ENCODE measurements at regions not wholly inside any gene's neighbourhood (a gene's known extent, or its start where the extent isn't known, plus 50 kb on each side); places are given as distances from the start of the nearest gene placed in this dataset.

DNA sequence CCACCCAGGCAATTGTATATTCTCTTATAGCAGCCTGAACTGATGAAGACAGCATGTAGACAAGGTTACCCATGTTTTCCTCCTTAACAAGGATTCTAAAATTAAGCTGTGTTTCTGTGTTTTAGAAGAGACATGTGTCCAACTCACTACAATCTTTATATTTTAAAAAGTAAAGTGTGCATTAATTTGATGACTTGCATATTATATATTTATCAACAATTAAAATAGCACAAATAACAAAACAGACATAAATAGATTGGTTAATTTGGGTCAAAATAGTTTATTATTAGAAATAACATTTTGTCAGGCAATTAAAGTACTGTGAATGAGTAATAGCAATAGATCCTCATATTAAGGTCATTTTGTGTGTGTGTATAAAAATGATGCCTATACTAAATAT, 357.1 kb downstream of the PDGFC start:
- Histone ChIP-seq H3K36me3 (ENCODE audit: insufficient read depth, low read length) (no peaks in the 10 kb centered on the region), H3K27ac (ENCODE audit: low read depth, low read length, poor library complexity, severe bottlenecking) (no peak overlapping the region), H3K4me3 (ENCODE audit: low read depth, low read length, poor library complexity, severe bottlenecking) (no peak overlapping the region), H3K4me2 (ENCODE audit: low read length) (no peak overlapping the region), H3K79me2 (ENCODE audit: insufficient read depth, low read depth, low read length) (no peaks in the 10 kb centered on the region), H3K4me1 (ENCODE audit: insufficient read depth, low read length, poor library complexity, severe bottlenecking) (no peaks in the 10 kb centered on the region), H3K9me2 (ENCODE audit: insufficient read depth, low read length) (no peaks in the 10 kb centered on the region), H4K20me1 (ENCODE audit: insufficient read depth, low read length) (no peaks in the 10 kb centered on the region), H2AFZ (ENCODE audit: low read length) (no peak overlapping the region), H3K9me3 (ENCODE audit: low read length) (no peaks in the 10 kb centered on the region)
- BruUV-seq (replicated peaks) = no TSS peak
- CTCF ChIA-PET (ENCODE audit: unreplicated experiment) = no interaction called here
- intact Hi-C loops (cut with micrococcal nuclease; ENCODE audit: unreplicated experiment) = no loop called here
- TF ChIP-seq, protein P1, sequence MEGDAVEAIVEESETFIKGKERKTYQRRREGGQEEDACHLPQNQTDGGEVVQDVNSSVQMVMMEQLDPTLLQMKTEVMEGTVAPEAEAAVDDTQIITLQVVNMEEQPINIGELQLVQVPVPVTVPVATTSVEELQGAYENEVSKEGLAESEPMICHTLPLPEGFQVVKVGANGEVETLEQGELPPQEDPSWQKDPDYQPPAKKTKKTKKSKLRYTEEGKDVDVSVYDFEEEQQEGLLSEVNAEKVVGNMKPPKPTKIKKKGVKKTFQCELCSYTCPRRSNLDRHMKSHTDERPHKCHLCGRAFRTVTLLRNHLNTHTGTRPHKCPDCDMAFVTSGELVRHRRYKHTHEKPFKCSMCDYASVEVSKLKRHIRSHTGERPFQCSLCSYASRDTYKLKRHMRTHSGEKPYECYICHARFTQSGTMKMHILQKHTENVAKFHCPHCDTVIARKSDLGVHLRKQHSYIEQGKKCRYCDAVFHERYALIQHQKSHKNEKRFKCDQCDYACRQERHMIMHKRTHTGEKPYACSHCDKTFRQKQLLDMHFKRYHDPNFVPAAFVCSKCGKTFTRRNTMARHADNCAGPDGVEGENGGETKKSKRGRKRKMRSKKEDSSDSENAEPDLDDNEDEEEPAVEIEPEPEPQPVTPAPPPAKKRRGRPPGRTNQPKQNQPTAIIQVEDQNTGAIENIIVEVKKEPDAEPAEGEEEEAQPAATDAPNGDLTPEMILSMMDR (conservative IDR thresholded peaks at IDR 0.05; ENCODE audit: low read length) = no peak
- TF ChIP-seq EZH2phosphoT487 (IDR thresholded peaks at IDR 0.05; ENCODE audit: borderline replicate concordance, low read depth, low read length) = no peak
- DNase-seq (ENCODE audit: low spot score) = no peak
- POLR2A ChIA-PET = no interaction called here

DNA sequence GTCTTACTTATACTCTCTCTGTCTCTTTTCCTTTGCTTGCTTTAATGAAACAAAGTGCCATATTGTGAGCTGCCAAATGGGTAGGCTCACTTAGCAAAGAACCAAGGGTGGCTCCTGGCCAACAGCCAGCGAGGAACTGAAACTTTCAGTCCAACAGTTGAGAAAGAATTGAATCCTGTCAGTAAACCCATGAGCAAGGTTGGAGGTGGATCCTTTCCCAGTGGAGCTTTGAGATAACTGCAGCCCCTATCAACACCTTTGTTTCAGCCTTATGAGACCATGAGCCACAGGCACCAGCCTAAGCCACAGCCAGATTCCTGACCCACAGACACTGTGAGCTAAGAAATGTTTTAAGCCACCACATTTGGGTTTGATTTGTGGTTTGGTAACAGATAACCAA, 362.2 kb downstream of the PDGFC start:
- no peak overlapping the region for H3K4me3 ChIP-seq (ENCODE audit: low read depth, low read length, poor library complexity, severe bottlenecking)
- CTCF ChIA-PET (ENCODE audit: unreplicated experiment) = no interaction called here
- intact Hi-C loops (cut with micrococcal nuclease; ENCODE audit: unreplicated experiment) = no loop called here

DNA sequence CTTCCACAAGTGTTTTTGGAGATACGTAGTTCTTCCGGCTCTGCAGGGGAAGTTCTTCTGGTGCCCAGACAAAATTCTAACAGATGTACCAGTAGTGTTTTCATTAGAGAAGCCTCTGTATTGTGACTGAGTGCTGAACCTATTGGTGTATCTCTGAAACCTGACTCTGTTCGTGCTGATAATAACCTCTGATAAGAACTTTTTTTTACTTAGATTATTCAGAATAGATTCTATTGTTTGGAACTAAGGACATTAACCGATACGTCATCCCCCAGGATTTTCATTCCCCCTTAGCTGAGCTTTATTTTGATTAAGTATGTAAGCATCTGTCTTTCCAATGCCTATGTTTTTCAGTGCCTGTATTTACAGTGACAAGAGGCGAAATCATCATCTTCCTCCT, 362.9 kb downstream of the PDGFC start:
- Histone ChIP-seq H2AFZ (ENCODE audit: low read length) (no peak overlapping the region), H4K20me1 (ENCODE audit: insufficient read depth, low read length) (no peaks in the 10 kb centered on the region), H3K9me2 (ENCODE audit: insufficient read depth, low read length) (no peaks in the 10 kb centered on the region), H3K79me2 (ENCODE audit: insufficient read depth, low read depth, low read length) (no peaks in the 10 kb centered on the region), H3K4me2 (ENCODE audit: low read length) (no peak overlapping the region), H3K9me3 (ENCODE audit: low read length) (no peaks in the 10 kb centered on the region), H3K36me3 (ENCODE audit: insufficient read depth, low read length) (no peaks in the 10 kb centered on the region), H3K4me3 (ENCODE audit: low read depth, low read length, poor library complexity, severe bottlenecking) (no peak overlapping the region), H3K4me1 (ENCODE audit: insufficient read depth, low read length, poor library complexity, severe bottlenecking) (no peaks in the 10 kb centered on the region), H3K27ac (ENCODE audit: low read depth, low read length, poor library complexity, severe bottlenecking) (no peak overlapping the region)
- POLR2A ChIA-PET = no interaction called here
- no TSS peak for BruUV-seq (replicated peaks)
- intact Hi-C loops (cut with micrococcal nuclease; ENCODE audit: unreplicated experiment) = no loop called here
- CTCF ChIA-PET (ENCODE audit: unreplicated experiment) = no interaction called here
- TF ChIP-seq, protein P1 (conservative IDR thresholded peaks at IDR 0.05; ENCODE audit: low read length) = no peak
- TF ChIP-seq EZH2phosphoT487 (IDR thresholded peaks at IDR 0.05; ENCODE audit: borderline replicate concordance, low read depth, low read length) = no peak
- DNase-seq (ENCODE audit: low spot score) = no peak

More for the DNA sequence above, 362.2 kb downstream of the PDGFC start:
- Histone ChIP-seq H3K4me2 (ENCODE audit: low read length) (no peak overlapping the region), H3K79me2 (ENCODE audit: insufficient read depth, low read depth, low read length) (no peaks in the 10 kb centered on the region), H3K4me1 (ENCODE audit: insufficient read depth, low read length, poor library complexity, severe bottlenecking) (no peaks in the 10 kb centered on the region), H3K9me3 (ENCODE audit: low read length) (no peaks in the 10 kb centered on the region), H2AFZ (ENCODE audit: low read length) (no peak overlapping the region), H3K9me2 (ENCODE audit: insufficient read depth, low read length) (no peaks in the 10 kb centered on the region), H4K20me1 (ENCODE audit: insufficient read depth, low read length) (no peaks in the 10 kb centered on the region), H3K36me3 (ENCODE audit: insufficient read depth, low read length) (no peaks in the 10 kb centered on the region), H3K27ac (ENCODE audit: low read depth, low read length, poor library complexity, severe bottlenecking) (no peak overlapping the region)
- POLR2A ChIA-PET = no interaction called here
- BruUV-seq (replicated peaks) = no TSS peak
- no peak for TF ChIP-seq EZH2phosphoT487 (IDR thresholded peaks at IDR 0.05; ENCODE audit: borderline replicate concordance, low read depth, low read length)
- DNase-seq (ENCODE audit: low spot score) = no peak

Data from OCI-LY7 (cell line).